Neural cell (in vitro differentiated cells): ENCODE measurements at regions not wholly inside any gene's neighbourhood (a gene's known extent, or its start where the extent isn't known, plus 50 kb on each side); places are given as distances from the start of the nearest gene placed in this dataset.
A peak's percentile ranks its signal among the peaks of the same experiment; 100 is the strongest.

Experiments
- H2AFZ ChIP-seq: fragments of 200-600, 300-800 bp; sonication (generic), shearing (Covaris generic); 2 replicates; pipeline ENCODE4 v1.6.0; 2014; ENCODE audit warnings: low read depth, mild to moderate bottlenecking, antibody characterized with exemption, low read length, moderate library complexity
- H3F3A ChIP-seq: fragments of 200-600 bp; shearing (Covaris generic); 2 replicates; pipeline ENCODE4 v1.6.1; 2016; ENCODE audit warnings: mild to moderate bottlenecking, moderate library complexity, mixed read lengths, antibody characterized with exemption, low read length; ENCODE audit not compliant: insufficient read depth, poor library complexity, severe bottlenecking
- H3K27ac ChIP-seq: fragments of 200-600, 300-800 bp; sonication (generic), shearing (Covaris generic); 2 replicates; pipeline ENCODE4 v1.5.1; 2014; ENCODE audit warnings: mild to moderate bottlenecking, low read length, moderate library complexity
- H3K27me3 ChIP-seq: fragments of 300-800, 200-600 bp; sonication (generic), shearing (Covaris generic); 2 replicates; pipeline ENCODE4 v1.6.0; 2014; ENCODE audit warnings: mild to moderate bottlenecking, low read depth, low read length, moderate library complexity; ENCODE audit not compliant: insufficient read depth
- H3K36me3 ChIP-seq: fragments of 300-800, 200-600 bp; sonication (generic), shearing (Covaris generic); 2 replicates; pipeline ENCODE4 v1.5.1; 2014; ENCODE audit warnings: mild to moderate bottlenecking, antibody characterized with exemption, low read length, moderate library complexity; ENCODE audit not compliant: insufficient read depth
- H3K4me2 ChIP-seq: fragments of 300-800, 200-600 bp; sonication (generic), shearing (Covaris generic); 2 replicates; pipeline ENCODE4 v1.6.0; 2014; ENCODE audit warnings: mild to moderate bottlenecking, low read length
- H3K4me3 ChIP-seq: fragments of 300-800, 200-600 bp; sonication (generic), shearing (Covaris generic); 2 replicates; pipeline ENCODE4 v1.5.1; 2014; ENCODE audit warnings: mild to moderate bottlenecking, low read length, moderate library complexity
- H3K79me2 ChIP-seq: fragments of 200-600 bp; shearing (Covaris generic); replicated peaks from 2 replicates; pipeline ENCODE4 v1.6.0; 2014; ENCODE audit warnings: mild to moderate bottlenecking, low read length, moderate library complexity; ENCODE audit not compliant: insufficient read depth
- H3K9ac ChIP-seq: fragments of 300-800, 200-600 bp; sonication (generic), shearing (Covaris generic); 2 replicates; pipeline ENCODE4 v1.6.1; 2016; ENCODE audit warnings: mild to moderate bottlenecking, low read length, mixed read lengths
- H3K9me2 ChIP-seq: fragments of 200-600 bp; shearing (Covaris generic); 2 replicates; pipeline ENCODE4 v1.6.1; 2016; ENCODE audit warnings: mild to moderate bottlenecking, low read length, mixed read lengths; ENCODE audit not compliant: insufficient read depth
- H3K9me3 ChIP-seq: fragments of 200-600, 300-800 bp; sonication (generic), shearing (Covaris generic); 2 replicates; pipeline ENCODE4 v1.6.1; 2016; ENCODE audit warnings: mild to moderate bottlenecking, mixed run types, low read length, moderate library complexity, mixed read lengths
- H4K20me1 ChIP-seq: fragments of 200-600 bp; shearing (Covaris generic); 2 replicates; pipeline ENCODE4 v1.6.1; 2016; ENCODE audit warnings: mild to moderate bottlenecking, mixed run types; ENCODE audit not compliant: insufficient read depth
- CTCF ChIP-seq: fragments of 450-650 bp; IDR thresholded peaks from 2 replicates; pipeline ENCODE4 v1.5.1; 2014; ENCODE audit warnings: antibody characterized with exemption, mild to moderate bottlenecking, moderate library complexity; ENCODE audit not compliant: poor library complexity, severe bottlenecking
- EP300 ChIP-seq: fragments of 450-650 bp; conservative IDR thresholded peaks from 2 replicates; pipeline ENCODE4 v1.6.1; 2014; ENCODE audit warnings: antibody characterized with exemption, mild to moderate bottlenecking, moderate library complexity; ENCODE audit not compliant: poor library complexity, severe bottlenecking
- EZH2 ChIP-seq: fragments of 200-600, 300-800 bp; shearing (Covaris generic), sonication (generic); IDR thresholded peaks from 2 replicates; pipeline ENCODE4 v1.6.1; 2014; ENCODE audit warnings: antibody characterized with exemption, low read length, borderline replicate concordance, mild to moderate bottlenecking; ENCODE audit not compliant: insufficient read depth, poor library complexity, severe bottlenecking
- MXI1 ChIP-seq: fragments of 450-650 bp; conservative IDR thresholded peaks from 2 replicates; pipeline ENCODE4 v1.6.1; 2014; ENCODE audit warnings: antibody characterized with exemption, mild to moderate bottlenecking; ENCODE audit not compliant: poor library complexity, severe bottlenecking
- RAD21 ChIP-seq: fragments of 450-650 bp; conservative IDR thresholded peaks from 2 replicates; pipeline ENCODE4 v1.6.1; 2014; ENCODE audit warnings: antibody characterized with exemption, mild to moderate bottlenecking, moderate library complexity
- REST ChIP-seq: IDR thresholded peaks from 2 replicates; pipeline ENCODE4 v1.6.1; 2012; ENCODE audit warnings: borderline replicate concordance
- SMC3 ChIP-seq: fragments of 450-650 bp; conservative IDR thresholded peaks from 2 replicates; pipeline ENCODE4 v1.6.1; 2014; ENCODE audit warnings: antibody characterized with exemption, mild to moderate bottlenecking, moderate library complexity; ENCODE audit not compliant: poor library complexity
- TAF1 ChIP-seq: IDR thresholded peaks from 2 replicates; pipeline ENCODE4 v1.6.1; 2012; ENCODE audit warnings: low read depth

- H3K36me3 ChIP-seq, result no peaks in the 10 kb centered on the region
These were observed 194.8 kb downstream of the UNC5CL start for GRCh38 chr6:40844246-40844645.

GRCh38 chr6:40841721-40842120, 197.3 kb downstream of the UNC5CL start:
- H3K9ac ChIP-seq, result no peak overlapping the region
- H3K27me3 ChIP-seq, result no peaks in the 10 kb centered on the region
- no peak overlapping the region for H3K4me2 ChIP-seq
- H3K36me3 ChIP-seq, result no peaks in the 10 kb centered on the region
- no peak overlapping the region for H3K27ac ChIP-seq
- no peaks in the 10 kb centered on the region for H3K79me2 ChIP-seq
- H3K4me3 ChIP-seq, result no peak overlapping the region
- H3K9me3 ChIP-seq, result no peaks in the 10 kb centered on the region
- no peak for TF ChIP-seq REST
- TF ChIP-seq MXI1, result no peak
- TF ChIP-seq SMC3, result no peak
- no peak for TF ChIP-seq EP300
- no peak for TF ChIP-seq EZH2
- no peak for TF ChIP-seq CTCF
- no peaks in the 10 kb centered on the region for H4K20me1 ChIP-seq
- no peaks in the 10 kb centered on the region for H3K9me2 ChIP-seq
- H2AFZ ChIP-seq, result no peak overlapping the region
- H3F3A ChIP-seq, result no peaks in the 10 kb centered on the region

More at GRCh38 chr6:40844246-40844645, 194.8 kb downstream of the UNC5CL start:
- no peak overlapping the region for H3K27ac ChIP-seq
- H3K27me3 ChIP-seq, result no peaks in the 10 kb centered on the region
- H3K9me3 ChIP-seq, result no peaks in the 10 kb centered on the region
- no peak overlapping the region for H3K4me3 ChIP-seq
- H2AFZ ChIP-seq, result no peak overlapping the region
- no peaks in the 10 kb centered on the region for H4K20me1 ChIP-seq
- no peaks in the 10 kb centered on the region for H3F3A ChIP-seq
- no peak overlapping the region for H3K4me2 ChIP-seq
- H3K9ac ChIP-seq, result no peak overlapping the region
- no peaks in the 10 kb centered on the region for H3K79me2 ChIP-seq
- no peak for TF ChIP-seq SMC3
- TF ChIP-seq EP300, result no peak
- no peak for TF ChIP-seq RAD21
- no peak for TF ChIP-seq EZH2
- no peaks in the 10 kb centered on the region for H3K9me2 ChIP-seq

- Histone ChIP-seq H3K27me3 (no peaks in the 10 kb centered on the region), H3K4me2 (peak overlapping the region; percentile 20), H4K20me1 (no peaks in the 10 kb centered on the region), H3K9ac (no peak overlapping the region), H3K4me3 (peak overlapping the region; percentile 15), H3F3A (no peaks in the 10 kb centered on the region), H3K9me3 (no peaks in the 10 kb centered on the region), H3K27ac (peak overlapping the region; percentile 63), H3K79me2 (no peaks in the 10 kb centered on the region), H2AFZ (no peak overlapping the region), H3K9me2 (no peaks in the 10 kb centered on the region), H3K36me3 (no peaks in the 10 kb centered on the region)
- no peak for TF ChIP-seq TAF1
- no peak for TF ChIP-seq EZH2
These were observed 206.3 kb downstream of the UNC5CL start for GRCh38 chr6:40832691-40833090.
